ENCODE measurements at regions not wholly inside any gene's neighbourhood (a gene's known extent, or its start where the extent isn't known, plus 50 kb on each side); places are given as distances from the start of the nearest gene placed in this dataset.

GRCh38 chr3:61439122-61439458, 122.3 kb upstream of the PTPRG start:
- Histone ChIP-seq H3K27me3 (ENCODE audit: control insufficient read depth, insufficient read depth, low read length) (no peaks in the 10 kb centered on the region), H3K4me3 (ENCODE audit: low read depth, low read length) (no peak overlapping the region), H3K36me3 (ENCODE audit: control insufficient read depth, insufficient read depth, low read length) (no peaks in the 10 kb centered on the region)
- DNase-seq (ENCODE audit: low read depth): no peak
- TF ChIP-seq CTCF (IDR thresholded peaks at IDR 0.05; ENCODE audit: insufficient read depth, low read length, severe bottlenecking): no peak
- no peak for FAIRE-seq

GRCh38 chr3:61442696-61443095, 118.7 kb upstream of the PTPRG start:
- H3K4me3 ChIP-seq (ENCODE audit: low read depth, low read length): no peak overlapping the region
- no peaks in the 10 kb centered on the region for H3K27me3 ChIP-seq (ENCODE audit: control insufficient read depth, insufficient read depth, low read length)
- DNase-seq (ENCODE audit: low read depth): no peak
- no peaks in the 10 kb centered on the region for H3K36me3 ChIP-seq (ENCODE audit: control insufficient read depth, insufficient read depth, low read length)
- no peak for FAIRE-seq
- TF ChIP-seq CTCF (IDR thresholded peaks at IDR 0.05; ENCODE audit: insufficient read depth, low read length, severe bottlenecking): no peak

- DNase-seq (ENCODE audit: low read depth) (no peak), FAIRE-seq (no peak)
- no peaks in the 10 kb centered on the region for H3K36me3 ChIP-seq (ENCODE audit: control insufficient read depth, insufficient read depth, low read length)
- H3K4me3 ChIP-seq (ENCODE audit: low read depth, low read length): no peak overlapping the region
- no peaks in the 10 kb centered on the region for H3K27me3 ChIP-seq (ENCODE audit: control insufficient read depth, insufficient read depth, low read length)
- no peak for TF ChIP-seq CTCF (IDR thresholded peaks at IDR 0.05; ENCODE audit: insufficient read depth, low read length, severe bottlenecking)
Measured at GRCh38 chr3:61443886-61444285, 117.5 kb upstream of the PTPRG start.

- FAIRE-seq (no peak), DNase-seq (ENCODE audit: low read depth) (no peak)
- TF ChIP-seq CTCF (IDR thresholded peaks at IDR 0.05; ENCODE audit: insufficient read depth, low read length, severe bottlenecking): no peak
- no peaks in the 10 kb centered on the region for H3K36me3 ChIP-seq (ENCODE audit: control insufficient read depth, insufficient read depth, low read length)
- H3K27me3 ChIP-seq (ENCODE audit: control insufficient read depth, insufficient read depth, low read length): no peaks in the 10 kb centered on the region
- no peak overlapping the region for H3K4me3 ChIP-seq (ENCODE audit: low read depth, low read length)
Measured at GRCh38 chr3:61444782-61445181, 116.6 kb upstream of the PTPRG start.

GRCh38 chr3:61445924-61446323, 115.4 kb upstream of the PTPRG start:
- FAIRE-seq (no peak), DNase-seq (ENCODE audit: low read depth) (no peak)
- TF ChIP-seq CTCF (IDR thresholded peaks at IDR 0.05; ENCODE audit: insufficient read depth, low read length, severe bottlenecking): no peak
- H3K36me3 ChIP-seq (ENCODE audit: control insufficient read depth, insufficient read depth, low read length): no peaks in the 10 kb centered on the region
- no peak overlapping the region for H3K4me3 ChIP-seq (ENCODE audit: low read depth, low read length)
- H3K27me3 ChIP-seq (ENCODE audit: control insufficient read depth, insufficient read depth, low read length): no peaks in the 10 kb centered on the region

- DNase-seq (ENCODE audit: low read depth) (no peak), FAIRE-seq (no peak)
- Histone ChIP-seq H3K27me3 (ENCODE audit: control insufficient read depth, insufficient read depth, low read length) (no peaks in the 10 kb centered on the region), H3K36me3 (ENCODE audit: control insufficient read depth, insufficient read depth, low read length) (no peaks in the 10 kb centered on the region), H3K4me3 (ENCODE audit: low read depth, low read length) (no peak overlapping the region)
- TF ChIP-seq CTCF (IDR thresholded peaks at IDR 0.05; ENCODE audit: insufficient read depth, low read length, severe bottlenecking): no peak
Measured at GRCh38 chr3:61446341-61446740, 115.0 kb upstream of the PTPRG start.
